ENCODE measurements at regions not wholly inside any gene's neighbourhood (a gene's known extent, or its start where the extent isn't known, plus 50 kb on each side); places are given as distances from the start of the nearest gene placed in this dataset.
"Not testable (repeated sequence)": the region's sequence is repeated elsewhere in the genome, so short reads cannot be mapped to it uniquely, and the experiment has no call there.

DNA sequence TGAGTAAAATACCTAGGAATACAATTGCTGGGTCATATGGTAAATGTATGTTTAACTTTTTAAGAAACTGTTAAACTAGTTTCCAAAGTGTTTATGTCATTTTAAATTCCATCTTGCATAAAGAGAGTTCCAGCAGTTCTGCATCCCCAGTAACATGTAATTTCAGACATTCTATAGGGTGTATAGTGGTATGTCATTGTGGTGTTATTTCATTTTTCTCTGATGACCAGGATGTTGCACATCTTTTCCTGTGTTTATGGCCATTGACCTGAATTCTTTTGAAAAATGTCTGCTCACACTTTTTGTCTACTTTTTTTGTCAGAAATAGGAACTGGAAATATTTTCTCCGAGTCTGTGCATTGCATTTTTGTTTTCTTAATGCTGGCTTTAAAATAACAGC is 128.9 kb downstream of the TMEM200A start:
- Mint-ChIP-seq H3K9me3 (peaks cover 19% of the 10 kb centered on the region), H3K27ac (no peak overlapping the region), H3K27me3 (ENCODE audit: low read depth) (no peaks in the 10 kb centered on the region), H3K4me1 (no peaks in the 10 kb centered on the region), H3K36me3 (no peaks in the 10 kb centered on the region), H3K4me3 (no peak overlapping the region)
- DNase-seq (ENCODE audit: low spot score in 2 of 2, unreplicated experiment in 2 of 2): no peak
- TF ChIP-seq, protein P1, sequence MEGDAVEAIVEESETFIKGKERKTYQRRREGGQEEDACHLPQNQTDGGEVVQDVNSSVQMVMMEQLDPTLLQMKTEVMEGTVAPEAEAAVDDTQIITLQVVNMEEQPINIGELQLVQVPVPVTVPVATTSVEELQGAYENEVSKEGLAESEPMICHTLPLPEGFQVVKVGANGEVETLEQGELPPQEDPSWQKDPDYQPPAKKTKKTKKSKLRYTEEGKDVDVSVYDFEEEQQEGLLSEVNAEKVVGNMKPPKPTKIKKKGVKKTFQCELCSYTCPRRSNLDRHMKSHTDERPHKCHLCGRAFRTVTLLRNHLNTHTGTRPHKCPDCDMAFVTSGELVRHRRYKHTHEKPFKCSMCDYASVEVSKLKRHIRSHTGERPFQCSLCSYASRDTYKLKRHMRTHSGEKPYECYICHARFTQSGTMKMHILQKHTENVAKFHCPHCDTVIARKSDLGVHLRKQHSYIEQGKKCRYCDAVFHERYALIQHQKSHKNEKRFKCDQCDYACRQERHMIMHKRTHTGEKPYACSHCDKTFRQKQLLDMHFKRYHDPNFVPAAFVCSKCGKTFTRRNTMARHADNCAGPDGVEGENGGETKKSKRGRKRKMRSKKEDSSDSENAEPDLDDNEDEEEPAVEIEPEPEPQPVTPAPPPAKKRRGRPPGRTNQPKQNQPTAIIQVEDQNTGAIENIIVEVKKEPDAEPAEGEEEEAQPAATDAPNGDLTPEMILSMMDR (IDR thresholded peaks at IDR 0.05; ENCODE audit: unreplicated experiment): no peak

DNA sequence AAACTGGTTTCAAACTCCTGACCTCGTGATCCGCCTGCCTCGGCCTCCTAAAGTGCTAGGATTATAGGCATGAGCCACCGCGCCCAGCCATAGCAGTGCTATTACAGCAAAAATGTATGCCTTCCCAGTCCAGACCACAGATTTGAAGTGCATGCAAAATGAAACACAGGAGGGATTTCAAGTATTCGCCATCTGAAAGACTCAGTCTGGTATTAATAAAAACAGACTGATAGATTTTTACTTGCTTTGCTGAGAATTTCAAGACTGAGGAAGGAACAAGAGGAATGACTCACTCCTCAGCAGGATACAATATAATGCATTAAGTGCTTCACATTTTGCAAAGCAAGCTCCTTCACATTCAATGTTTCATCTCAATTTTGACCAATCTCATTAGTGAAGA is 134.9 kb downstream of the TMEM200A start:
- H3K9me3 Mint-ChIP-seq: peaks cover 11% of the 10 kb centered on the region
- no peak for DNase-seq (ENCODE audit: low spot score in 2 of 2, unreplicated experiment in 2 of 2)
- no peaks in the 10 kb centered on the region for H3K27me3 Mint-ChIP-seq (ENCODE audit: low read depth)
- H3K36me3 Mint-ChIP-seq: no peaks in the 10 kb centered on the region
- no peak overlapping the region for H3K27ac Mint-ChIP-seq
- H3K4me1 Mint-ChIP-seq: peaks cover 5% of the 10 kb centered on the region
- no peak overlapping the region for H3K4me3 Mint-ChIP-seq
- TF ChIP-seq, protein P1 (IDR thresholded peaks at IDR 0.05; ENCODE audit: unreplicated experiment): no peak

DNA sequence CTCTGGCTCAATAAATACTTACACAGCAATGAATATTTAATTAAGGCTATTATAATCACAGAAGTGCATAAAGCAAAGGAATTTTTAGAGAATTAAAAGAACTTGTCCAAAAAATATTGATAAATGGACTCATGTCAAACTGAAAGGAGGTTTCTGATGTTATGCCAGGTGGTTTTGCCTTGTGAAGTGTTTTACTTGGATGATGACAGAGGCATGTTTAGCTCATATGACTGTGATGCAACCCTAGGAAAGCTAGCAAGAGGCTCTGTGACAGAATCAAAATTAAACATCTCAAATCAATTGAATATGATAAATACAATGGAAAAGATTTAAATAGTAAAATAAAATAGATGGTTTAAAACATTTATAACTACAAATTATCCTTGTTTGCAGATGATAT is 137.3 kb downstream of the TMEM200A start:
- H3K36me3 Mint-ChIP-seq: no peaks in the 10 kb centered on the region
- H3K9me3 Mint-ChIP-seq: peaks cover 11% of the 10 kb centered on the region
- H3K27ac Mint-ChIP-seq: no peak overlapping the region
- H3K4me3 Mint-ChIP-seq: no peak overlapping the region
- H3K4me1 Mint-ChIP-seq: peaks cover 5% of the 10 kb centered on the region
- TF ChIP-seq, protein P1 (IDR thresholded peaks at IDR 0.05; ENCODE audit: unreplicated experiment): no peak
- H3K27me3 Mint-ChIP-seq (ENCODE audit: low read depth): no peaks in the 10 kb centered on the region
- DNase-seq (ENCODE audit: low spot score in 2 of 2, unreplicated experiment in 2 of 2): no peak

DNA sequence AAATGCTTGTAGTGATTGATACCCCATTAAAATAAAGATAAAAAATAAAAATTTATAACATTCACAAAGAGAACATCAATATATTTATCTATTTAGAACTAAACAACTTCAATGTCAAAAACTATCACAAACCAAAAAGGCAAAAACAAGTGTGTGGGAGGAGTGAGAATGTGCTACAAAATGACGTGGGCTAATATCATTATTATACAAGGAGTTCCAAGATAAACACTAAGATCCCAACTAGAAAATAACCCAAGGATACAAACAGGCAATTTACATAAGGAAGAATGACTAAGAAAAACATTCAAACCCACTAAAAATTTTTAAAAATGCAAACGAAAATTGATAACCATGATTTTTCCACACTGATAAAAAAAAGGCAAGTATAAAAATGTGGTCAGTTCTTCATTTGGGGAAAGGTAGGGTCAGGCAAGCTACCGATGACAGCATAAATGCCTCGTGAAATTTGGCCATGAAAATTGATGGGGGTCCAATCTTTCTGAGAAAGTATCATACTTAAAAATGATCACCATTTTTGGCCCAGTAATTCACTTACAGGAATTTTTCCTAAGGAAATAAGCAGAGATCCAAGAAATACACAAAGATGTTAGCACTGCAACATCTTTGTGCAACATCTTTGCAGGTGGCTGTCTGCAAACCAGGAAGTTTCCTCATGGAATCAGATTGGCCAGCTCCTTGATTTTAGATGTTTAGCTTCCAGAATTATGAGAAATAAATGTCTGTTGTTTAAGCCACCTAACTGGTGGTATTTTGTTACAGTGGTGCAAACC is 140.2 kb downstream of the TMEM200A start:
- no peaks in the 10 kb centered on the region for H3K36me3 Mint-ChIP-seq
- DNase-seq (ENCODE audit: low spot score in 2 of 2, unreplicated experiment in 2 of 2): no peak
- TF ChIP-seq, protein P1 (IDR thresholded peaks at IDR 0.05; ENCODE audit: unreplicated experiment): no peak
- H3K4me1 Mint-ChIP-seq: peaks cover under 1% of the 10 kb centered on the region
- no peak overlapping the region for H3K4me3 Mint-ChIP-seq
- peaks cover 19% of the 10 kb centered on the region for H3K9me3 Mint-ChIP-seq
- no peak overlapping the region for H3K27ac Mint-ChIP-seq
- H3K27me3 Mint-ChIP-seq (ENCODE audit: low read depth): no peaks in the 10 kb centered on the region

DNA sequence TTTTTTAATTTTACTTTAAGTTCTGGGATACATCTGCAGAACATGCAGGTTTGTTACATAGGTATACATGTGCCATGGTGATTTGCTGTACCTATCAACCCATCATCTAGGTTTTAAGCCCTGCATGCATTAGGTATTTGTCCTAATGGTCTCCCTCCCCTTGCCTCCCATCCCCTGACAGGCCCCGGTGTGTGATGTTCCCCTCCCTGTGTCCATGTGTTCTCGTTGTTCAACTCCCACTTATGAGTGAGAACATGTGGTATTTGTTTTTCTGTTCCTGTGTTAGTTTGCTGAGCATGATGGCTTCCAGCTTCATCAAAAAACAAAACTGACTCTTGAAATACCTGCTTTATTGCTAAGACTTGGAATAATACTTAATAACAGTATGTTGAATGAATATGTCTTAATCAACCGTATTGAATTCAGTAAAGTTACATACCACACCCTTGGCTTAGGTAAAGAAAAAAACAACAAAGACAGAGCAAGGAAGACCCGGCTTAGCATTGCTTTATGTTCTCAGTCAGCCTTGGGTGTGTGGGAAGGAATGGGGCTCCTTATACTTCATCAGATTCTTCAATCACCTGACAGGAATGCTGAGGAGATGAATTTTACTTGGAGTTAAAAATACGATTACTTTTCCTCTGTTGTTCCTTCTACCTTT is 141.3 kb downstream of the TMEM200A start:
- H3K4me1 Mint-ChIP-seq; H3K27me3 Mint-ChIP-seq (ENCODE audit: low read depth); H3K4me3 Mint-ChIP-seq; H3K36me3 Mint-ChIP-seq; DNase-seq (ENCODE audit: low spot score in 2 of 2, unreplicated experiment in 2 of 2): not testable (repeated sequence)
- H3K9me3 Mint-ChIP-seq: peaks cover 19% of the 10 kb centered on the region
- peak overlapping the region; percentile 1 for H3K27ac Mint-ChIP-seq

DNA sequence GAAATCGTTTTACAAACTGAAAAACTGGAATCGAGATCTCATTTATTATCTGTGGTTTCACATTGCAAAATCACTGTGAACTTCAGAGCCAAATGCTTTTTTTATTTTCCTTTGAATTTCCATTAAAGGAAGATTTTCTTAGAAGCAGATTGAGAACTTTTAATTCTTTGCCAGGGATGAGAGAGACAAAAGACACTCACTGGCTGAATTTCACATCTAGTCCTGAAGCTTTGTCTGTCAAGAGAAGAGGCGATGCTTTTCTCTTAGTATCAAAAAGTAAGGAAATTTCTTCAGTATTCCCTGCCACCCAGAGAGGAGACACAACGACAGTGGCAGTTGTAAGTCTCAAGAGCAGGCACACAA is 141.8 kb downstream of the TMEM200A start:
- peak overlapping the region; percentile 1 for H3K27ac Mint-ChIP-seq
- no peaks in the 10 kb centered on the region for H3K36me3 Mint-ChIP-seq
- H3K9me3 Mint-ChIP-seq: peaks cover 19% of the 10 kb centered on the region
- H3K27me3 Mint-ChIP-seq (ENCODE audit: low read depth): no peaks in the 10 kb centered on the region
- H3K4me1 Mint-ChIP-seq: no peaks in the 10 kb centered on the region
- TF ChIP-seq, protein P1 (IDR thresholded peaks at IDR 0.05; ENCODE audit: unreplicated experiment): no peak
- DNase-seq (ENCODE audit: low spot score in 2 of 2, unreplicated experiment in 2 of 2): no peak
- H3K4me3 Mint-ChIP-seq: no peak overlapping the region

Measured in mesothelial cell of epicardium (in vitro differentiated cells).